ENCODE measurements at regions not wholly inside any gene's neighbourhood (a gene's known extent, or its start where the extent isn't known, plus 50 kb on each side); places are given as distances from the start of the nearest gene placed in this dataset.

GRCh38 chr11:81010631-81011030, 1569.8 kb upstream of the TENM4 start:
- DNase-seq: no peak
- intact Hi-C loops (cut with DNase I): no loop called here

GRCh38 chr11:81007046-81007445, 1566.2 kb upstream of the TENM4 start:
- no peak for DNase-seq

GRCh38 chr11:81005595-81005994, 1564.8 kb upstream of the TENM4 start:
- intact Hi-C loops (cut with DNase I): no loop called here
- DNase-seq: no peak

More at GRCh38 chr11:81007046-81007445, 1566.2 kb upstream of the TENM4 start:
- intact Hi-C loops (cut with DNase I): no loop called here

GRCh38 chr11:81004576-81004975, 1563.7 kb upstream of the TENM4 start:
- intact Hi-C loops (cut with DNase I): no loop called here
- no peak for DNase-seq

GRCh38 chr11:81002374-81002773, 1561.5 kb upstream of the TENM4 start:
- intact Hi-C loops (cut with DNase I): no loop called here
- no peak for DNase-seq

GRCh38 chr11:81000735-81001134, 1559.9 kb upstream of the TENM4 start:
- no peak for DNase-seq
- intact Hi-C loops (cut with DNase I): no loop called here

GRCh38 chr11:81000334-81000733, 1559.5 kb upstream of the TENM4 start:
- no peak for DNase-seq
- intact Hi-C loops (cut with DNase I): no loop called here

GRCh38 chr11:80995523-80995922, 1554.7 kb upstream of the TENM4 start:
- intact Hi-C loops (cut with DNase I): no loop called here
- DNase-seq: no peak

GRCh38 chr11:80993536-80993935, 1552.7 kb upstream of the TENM4 start:
- intact Hi-C loops (cut with DNase I): no loop called here
- DNase-seq: no peak

- no peak for DNase-seq
- intact Hi-C loops (cut with DNase I): no loop called here
Observed at GRCh38 chr11:80990885-80991284, 1550.1 kb upstream of the TENM4 start.

GRCh38 chr11:80987171-80987570, 1546.3 kb upstream of the TENM4 start:
- intact Hi-C loops (cut with DNase I): no loop called here
- no peak for DNase-seq

- DNase-seq: no peak
- intact Hi-C loops (cut with DNase I): no loop called here
Observed at GRCh38 chr11:80986421-80987074, 1545.7 kb upstream of the TENM4 start.

- intact Hi-C loops (cut with DNase I): no loop called here
Observed at GRCh38 chr11:80980227-80980626, 1539.4 kb upstream of the TENM4 start.

GRCh38 chr11:80973786-80974185, 1533.0 kb upstream of the TENM4 start:
- no peak for DNase-seq
- intact Hi-C loops (cut with DNase I): no loop called here

More at GRCh38 chr11:80980227-80980626, 1539.4 kb upstream of the TENM4 start:
- no peak for DNase-seq

- no peak for DNase-seq
- intact Hi-C loops (cut with DNase I): no loop called here
Observed at GRCh38 chr11:80970037-80970436, 1529.2 kb upstream of the TENM4 start.

- no peak for DNase-seq
- intact Hi-C loops (cut with DNase I): no loop called here
Observed at GRCh38 chr11:80967649-80968048, 1526.8 kb upstream of the TENM4 start.

GRCh38 chr11:80960381-80961029, 1519.7 kb upstream of the TENM4 start:
- DNase-seq: no peak
- intact Hi-C loops (cut with DNase I): no loop called here

- DNase-seq: no peak
- intact Hi-C loops (cut with DNase I): no loop called here
Observed at GRCh38 chr11:80959751-80960150, 1518.9 kb upstream of the TENM4 start.

- intact Hi-C loops (cut with DNase I): no loop called here
- DNase-seq: no peak
Observed at GRCh38 chr11:80958987-80959386, 1518.2 kb upstream of the TENM4 start.

- intact Hi-C loops (cut with DNase I): no loop called here
- DNase-seq: no peak
Observed at GRCh38 chr11:80958361-80958760, 1517.5 kb upstream of the TENM4 start.

GRCh38 chr11:80955588-80955987, 1514.8 kb upstream of the TENM4 start:
- no peak for DNase-seq
- intact Hi-C loops (cut with DNase I): no loop called here

GRCh38 chr11:80948781-80949180, 1508.0 kb upstream of the TENM4 start:
- DNase-seq: no peak
- intact Hi-C loops (cut with DNase I): no loop called here
